ENCODE measurements at regions not wholly inside any gene's neighbourhood (a gene's known extent, or its start where the extent isn't known, plus 50 kb on each side); places are given as distances from the start of the nearest gene placed in this dataset.

DNA sequence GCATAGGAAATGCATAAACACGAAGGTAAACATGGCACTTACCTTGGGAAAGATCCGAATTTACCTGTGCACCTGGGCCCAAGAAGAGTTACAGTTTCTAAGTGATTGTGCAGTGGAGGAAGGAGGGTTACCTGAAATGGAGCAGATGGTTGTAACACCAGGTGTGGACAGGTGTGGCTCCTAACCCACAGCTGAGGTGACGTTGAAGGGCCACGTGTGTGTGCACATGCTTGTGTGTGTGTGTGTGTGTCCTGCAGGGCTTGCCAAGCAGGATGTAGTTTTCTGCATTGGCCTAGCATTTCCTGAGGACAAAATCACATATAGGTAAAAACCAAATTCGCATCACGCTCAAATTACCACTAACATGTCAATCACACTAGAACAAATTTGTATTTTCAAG is 240.8 kb downstream of the ANKRD60 start:
- TF ChIP-seq POLR2A (IDR thresholded peaks at IDR 0.05; ENCODE audit: low read depth, low read length) (no peak), SPI1 (IDR thresholded peaks at IDR 0.05; ENCODE audit: low read depth, low read length) (no peak), TAF1 (IDR thresholded peaks at IDR 0.05; ENCODE audit: low read depth, low read length) (no peak)

Measured in GM12891 (cell line).